H1 (cell line): ENCODE measurements at regions not wholly inside any gene's neighbourhood (a gene's known extent, or its start where the extent isn't known, plus 50 kb on each side); places are given as distances from the start of the nearest gene placed in this dataset.

Experiments used
- ATF3 ChIP-seq: IDR thresholded peaks from 2 replicates; pipeline ENCODE4 v1.6.1; 2011; ENCODE audit warnings: low read depth, mild to moderate bottlenecking, low read length; ENCODE audit not compliant: insufficient read depth
- ZNF274 ChIP-seq: IDR thresholded peaks from 2 replicates; pipeline ENCODE4 v1.7.0; 2012; ENCODE audit warnings: low read length, borderline replicate concordance; ENCODE audit errors: extremely low read depth

- TF ChIP-seq ZNF274 (no peak), ATF3 (no peak)
- TF ChIP-seq, all 59 proteins: peak for 0
Measured at GRCh38 chr10:79002336-79002735, 66.4 kb upstream of the ZMIZ1 start (continued).
